Endodermal cell (in vitro differentiated cells): ENCODE measurements at regions not wholly inside any gene's neighbourhood (a gene's known extent, or its start where the extent isn't known, plus 50 kb on each side); places are given as distances from the start of the nearest gene placed in this dataset.

Experiments
- DNase-seq: peaks from one replicate; pipeline ENCODE4 v3.0.0-alpha.2; 2017
- H3K27ac ChIP-seq: 2 replicates; pipeline ENCODE4 v1.5.1; 2013; ENCODE audit warnings: mild to moderate bottlenecking, low read depth, low read length, moderate library complexity
- H3K27me3 ChIP-seq: 2 replicates; pipeline ENCODE4 v1.6.1; 2013; ENCODE audit warnings: mild to moderate bottlenecking, low read length, moderate library complexity; ENCODE audit not compliant: insufficient read depth, control insufficient read depth, poor library complexity, severe bottlenecking
- H3K36me3 ChIP-seq: 2 replicates; pipeline ENCODE4 v1.7.0; 2013; ENCODE audit warnings: mild to moderate bottlenecking, low read length, moderate library complexity; ENCODE audit not compliant: control insufficient read depth, insufficient read depth
- H3K4me1 ChIP-seq: one replicate; pipeline ENCODE4 v1.7.0; 2013; ENCODE audit warnings: low read length; ENCODE audit not compliant: control insufficient read depth, insufficient read depth
- H3K4me3 ChIP-seq: 2 replicates; pipeline ENCODE4 v1.5.1; 2013; ENCODE audit warnings: mild to moderate bottlenecking, low read length, moderate library complexity
- H3K9ac ChIP-seq: 2 replicates; pipeline ENCODE4 v1.6.1; 2013; ENCODE audit warnings: mild to moderate bottlenecking, low read length, moderate library complexity; ENCODE audit not compliant: poor library complexity, severe bottlenecking; ENCODE audit errors: extremely low read depth
- H3K9me3 ChIP-seq: 2 replicates; pipeline ENCODE4 v1.6.1; 2013; ENCODE audit warnings: mild to moderate bottlenecking, low read length, moderate library complexity; ENCODE audit not compliant: control insufficient read depth
- H3K27ac Mint-ChIP-seq: 2 replicates; pipeline ENCODE4 v1.8.0; 2020; ENCODE audit warnings: mixed read lengths
- H3K27me3 Mint-ChIP-seq: 2 replicates; pipeline ENCODE4 v1.8.0; 2021; ENCODE audit warnings: mild to moderate bottlenecking, mixed read lengths; ENCODE audit not compliant: insufficient read depth
- H3K36me3 Mint-ChIP-seq: 2 replicates; pipeline ENCODE4 v1.8.0; 2020; ENCODE audit warnings: low read depth, mixed read lengths
- H3K4me1 Mint-ChIP-seq: 2 replicates; pipeline ENCODE4 v1.8.0; 2020; ENCODE audit warnings: mixed read lengths
- H3K4me3 Mint-ChIP-seq: 2 replicates; pipeline ENCODE4 v1.8.0; 2020; ENCODE audit warnings: mild to moderate bottlenecking, moderate library complexity, mixed read lengths
- H3K9me3 Mint-ChIP-seq: 2 replicates; pipeline ENCODE4 v1.8.0; 2020; ENCODE audit warnings: mild to moderate bottlenecking, mixed read lengths
- WGBS, 2 experiments: methylation state at CpG; one replicate each; pipeline versions ENCODE4 v1.1.5 to v1.1.7; 2013; ENCODE audit warnings: missing lambda C conversion rate in 2 of 2, mixed read lengths in 1 of 2; ENCODE audit not compliant: insufficient coverage in 1 of 2, insufficient read length in 1 of 2; 5-methylcytosine and 5-hydroxymethylcytosine counted together
- TF ChIP-seq, protein P1 (sequence below): fragments of 200-600 bp; sonication (generic); conservative IDR thresholded peaks from 2 replicates; pipeline ENCODE4 v1.5.0; 2021; ENCODE audit warnings: antibody characterized with exemption, mild to moderate bottlenecking

GRCh38 chr11:28922386-28922981 is 814.3 kb downstream of the METTL15 start:
- H3K9me3 Mint-ChIP-seq = no peaks in the 10 kb centered on the region

DNA sequence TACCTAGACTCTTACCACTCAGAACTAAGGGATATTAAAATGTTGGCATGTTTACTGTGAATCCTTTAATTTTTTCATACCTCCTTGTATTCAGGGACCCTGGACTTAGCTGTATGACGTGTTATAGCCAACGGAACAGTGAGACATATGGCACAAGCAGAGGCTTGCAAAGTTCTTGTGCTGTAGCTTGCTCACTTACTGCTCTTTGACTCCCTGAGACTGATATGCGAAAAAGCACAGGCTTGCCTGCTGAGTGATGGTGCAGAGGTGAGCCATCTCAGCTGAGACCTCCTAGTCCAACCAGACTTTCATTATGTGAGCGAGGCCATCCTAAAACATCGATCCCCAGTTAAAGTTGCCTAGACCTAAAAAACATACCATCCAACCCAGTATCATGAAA is 811.0 kb downstream of the METTL15 start:
- Histone ChIP-seq H3K9me3 (no peaks in the 10 kb centered on the region), H3K4me1 (peaks cover 17% of the 10 kb centered on the region), H3K36me3 (no peaks in the 10 kb centered on the region), H3K27me3 (no peaks in the 10 kb centered on the region), H3K27ac (no peak overlapping the region), H3K4me3 (no peak overlapping the region), H3K9ac (no peak overlapping the region)
- DNase-seq = no peak
- Mint-ChIP-seq H3K4me3 (no peak overlapping the region), H3K27me3 (no peaks in the 10 kb centered on the region), H3K4me1 (peaks cover 40% of the 10 kb centered on the region), H3K27ac (no peak overlapping the region), H3K9me3 (no peaks in the 10 kb centered on the region), H3K36me3 (no peaks in the 10 kb centered on the region)
- TF ChIP-seq, protein P1, sequence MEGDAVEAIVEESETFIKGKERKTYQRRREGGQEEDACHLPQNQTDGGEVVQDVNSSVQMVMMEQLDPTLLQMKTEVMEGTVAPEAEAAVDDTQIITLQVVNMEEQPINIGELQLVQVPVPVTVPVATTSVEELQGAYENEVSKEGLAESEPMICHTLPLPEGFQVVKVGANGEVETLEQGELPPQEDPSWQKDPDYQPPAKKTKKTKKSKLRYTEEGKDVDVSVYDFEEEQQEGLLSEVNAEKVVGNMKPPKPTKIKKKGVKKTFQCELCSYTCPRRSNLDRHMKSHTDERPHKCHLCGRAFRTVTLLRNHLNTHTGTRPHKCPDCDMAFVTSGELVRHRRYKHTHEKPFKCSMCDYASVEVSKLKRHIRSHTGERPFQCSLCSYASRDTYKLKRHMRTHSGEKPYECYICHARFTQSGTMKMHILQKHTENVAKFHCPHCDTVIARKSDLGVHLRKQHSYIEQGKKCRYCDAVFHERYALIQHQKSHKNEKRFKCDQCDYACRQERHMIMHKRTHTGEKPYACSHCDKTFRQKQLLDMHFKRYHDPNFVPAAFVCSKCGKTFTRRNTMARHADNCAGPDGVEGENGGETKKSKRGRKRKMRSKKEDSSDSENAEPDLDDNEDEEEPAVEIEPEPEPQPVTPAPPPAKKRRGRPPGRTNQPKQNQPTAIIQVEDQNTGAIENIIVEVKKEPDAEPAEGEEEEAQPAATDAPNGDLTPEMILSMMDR = no peak
- 93 to 100% methylated on average over 2 to 5 of the region's 5 CpGs for whole genome bisulfite sequencing, 2 experiments

More at GRCh38 chr11:28922386-28922981, 814.3 kb downstream of the METTL15 start:
- Histone ChIP-seq H3K4me3 (no peak overlapping the region), H3K36me3 (no peaks in the 10 kb centered on the region), H3K27me3 (no peaks in the 10 kb centered on the region), H3K9ac (no peak overlapping the region), H3K27ac (no peak overlapping the region), H3K9me3 (no peaks in the 10 kb centered on the region), H3K4me1 (peaks cover 19% of the 10 kb centered on the region)
- Mint-ChIP-seq H3K4me1 (peaks cover 42% of the 10 kb centered on the region), H3K36me3 (no peaks in the 10 kb centered on the region), H3K27me3 (no peaks in the 10 kb centered on the region), H3K4me3 (no peak overlapping the region), H3K27ac (no peak overlapping the region)
- DNase-seq = peak; percentile 65
- TF ChIP-seq, protein P1 = no peak
- 13% methylated on average over 2 of the region's 2 CpGs; no CpG with 5 or more reads in 1 of the 2 experiments for WGBS, 2 experiments

DNA sequence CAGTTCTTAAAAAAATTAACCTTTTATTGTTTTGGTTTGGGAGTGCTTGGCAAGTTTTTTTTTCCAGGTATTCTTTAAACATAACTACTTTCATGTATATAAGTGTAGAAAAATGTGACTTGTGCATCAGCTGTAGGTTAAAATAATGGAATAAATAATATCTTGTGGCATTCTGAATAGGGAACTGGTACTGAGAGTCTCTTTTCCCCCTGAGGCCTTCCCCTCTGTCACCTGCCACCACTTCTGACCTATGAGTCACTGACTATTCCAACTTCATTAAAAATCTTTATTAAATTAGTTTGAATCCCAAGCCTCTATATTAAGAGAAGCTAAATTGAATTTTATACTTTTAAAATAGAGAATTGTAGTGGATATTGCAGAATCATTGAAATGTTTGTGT is 805.7 kb downstream of the METTL15 start:
- Histone ChIP-seq H3K36me3 (no peaks in the 10 kb centered on the region), H3K4me1 (no peaks in the 10 kb centered on the region), H3K4me3 (no peak overlapping the region), H3K9me3 (no peaks in the 10 kb centered on the region), H3K27me3 (no peaks in the 10 kb centered on the region), H3K9ac (no peak overlapping the region), H3K27ac (no peak overlapping the region)
- DNase-seq = no peak
- Mint-ChIP-seq H3K27ac (no peak overlapping the region), H3K9me3 (no peaks in the 10 kb centered on the region), H3K4me1 (peaks cover 8% of the 10 kb centered on the region), H3K36me3 (no peaks in the 10 kb centered on the region), H3K27me3 (peaks cover 1% of the 10 kb centered on the region), H3K4me3 (no peak overlapping the region)
- TF ChIP-seq, protein P1 = no peak
